CD14-positive monocyte (primary cell): ENCODE measurements at regions not wholly inside any gene's neighbourhood (a gene's known extent, or its start where the extent isn't known, plus 50 kb on each side); places are given as distances from the start of the nearest gene placed in this dataset.

Experiments
- DNase-seq, 3 donors: peaks; one replicate each; pipeline ENCODE4 v3.0.0-alpha.2; 2011 to 2022
- H2AFZ ChIP-seq: 2 replicates; pipeline ENCODE4 v1.6.0; 2012; ENCODE audit warnings: mild to moderate bottlenecking, low read depth, low read length, inconsistent platforms; ENCODE audit not compliant: insufficient read depth, poor library complexity, severe bottlenecking
- H3K27ac ChIP-seq, 2 donors: 1 replicate in 1 of 2; 2 replicates in 1 of 2; pipeline ENCODE4 v1.5.1; 2012 to 2013; ENCODE audit warnings: low read length in 2 of 2, control low read depth in 1 of 2, inconsistent platforms in 1 of 2, low read depth in 1 of 2, mild to moderate bottlenecking in 1 of 2
- H3K27me3 ChIP-seq, 2 donors: one replicate each; pipeline versions ENCODE4 v1.6.0 to v1.6.1; 2011 to 2013; ENCODE audit warnings: low read length in 2 of 2; ENCODE audit not compliant: control insufficient read depth in 2 of 2, insufficient read depth in 2 of 2
- H3K36me3 ChIP-seq, 2 donors: replicated peaks in 1 of 2; 1 replicate in 1 of 2; 2 replicates in 1 of 2; pipeline versions ENCODE4 v1.5.1 to v1.6.1; 2012 to 2013; ENCODE audit warnings: low read length in 2 of 2, control low read depth in 1 of 2, inconsistent platforms in 1 of 2, mild to moderate bottlenecking in 1 of 2; ENCODE audit not compliant: insufficient read depth in 2 of 2, control insufficient read depth in 1 of 2
- H3K4me1 ChIP-seq, 2 donors: 1 replicate in 1 of 2; 2 replicates in 1 of 2; pipeline versions ENCODE4 v1.5.1 to v1.6.1; 2012 to 2013; ENCODE audit warnings: low read length in 2 of 2, control low read depth in 1 of 2, inconsistent platforms in 1 of 2, mild to moderate bottlenecking in 1 of 2, moderate library complexity in 1 of 2; ENCODE audit not compliant: insufficient read depth in 2 of 2, control insufficient read depth in 1 of 2
- H3K4me2 ChIP-seq: replicated peaks from 2 replicates; pipeline ENCODE3; 2012; ENCODE audit warnings: low read length, moderate library complexity, mild to moderate bottlenecking; ENCODE audit not compliant: poor library complexity, severe bottlenecking; ENCODE audit errors: extremely low read depth
- H3K4me3 ChIP-seq, 3 experiments: fragments of 200-600 bp in 1 of 3; sonication (generic) in 1 of 3; replicated peaks in 1 of 3; 1 replicate in 2 of 3; 2 replicates in 1 of 3; pipeline ENCODE4 v1.5.1; 2011 to 2013; ENCODE audit warnings: low read length in 3 of 3, mild to moderate bottlenecking in 3 of 3, control low read depth in 2 of 3, low read depth in 2 of 3, inconsistent platforms in 1 of 3, moderate library complexity in 1 of 3
- H3K79me2 ChIP-seq: 2 replicates; pipeline ENCODE4 v1.6.0; 2012; ENCODE audit warnings: mild to moderate bottlenecking, control low read depth, inconsistent platforms, low read length, moderate library complexity; ENCODE audit not compliant: insufficient read depth
- H3K9ac ChIP-seq: 2 replicates; pipeline ENCODE4 v1.6.0; 2017; ENCODE audit warnings: low read length, mild to moderate bottlenecking; ENCODE audit not compliant: insufficient read depth, poor library complexity, severe bottlenecking
- H3K9me3 ChIP-seq, 2 donors: replicated peaks in 1 of 2; 1 replicate in 1 of 2; 2 replicates in 1 of 2; pipeline versions ENCODE4 v1.5.1 to v1.6.1; 2012 to 2013; ENCODE audit warnings: low read length in 2 of 2, control low read depth in 1 of 2; ENCODE audit not compliant: control insufficient read depth in 1 of 2, insufficient read depth in 1 of 2
- H4K20me1 ChIP-seq: 2 replicates; pipeline ENCODE4 v1.6.0; 2012; ENCODE audit warnings: mild to moderate bottlenecking, low read length, control low read depth, moderate library complexity; ENCODE audit not compliant: insufficient read depth
- H3K27ac Mint-ChIP-seq, 7 donors: one replicate each; pipeline ENCODE4 v1.8.0; 2020; ENCODE audit warnings: mild to moderate bottlenecking in 7 of 7, mixed read lengths in 7 of 7, moderate library complexity in 6 of 7, inconsistent platforms in 2 of 7
- H3K27me3 Mint-ChIP-seq, 3 donors: one replicate each; pipeline ENCODE4 v1.8.0; 2021 to 2022; ENCODE audit warnings: low read depth in 3 of 3, mild to moderate bottlenecking in 3 of 3, mixed read lengths in 3 of 3, moderate library complexity in 3 of 3, inconsistent platforms in 1 of 3
- H3K36me3 Mint-ChIP-seq, 2 donors: one replicate each; pipeline ENCODE4 v1.8.0; 2020; ENCODE audit warnings: mixed read lengths in 2 of 2, inconsistent platforms in 1 of 2, mild to moderate bottlenecking in 1 of 2
- H3K4me1 Mint-ChIP-seq: one replicate; pipeline ENCODE4 v1.8.0; 2020; ENCODE audit warnings: mild to moderate bottlenecking, mixed read lengths
- H3K4me3 Mint-ChIP-seq, 2 donors: one replicate each; pipeline ENCODE4 v1.8.0; 2020; ENCODE audit warnings: mild to moderate bottlenecking in 2 of 2, mixed read lengths in 2 of 2, moderate library complexity in 1 of 2
- H3K9me3 Mint-ChIP-seq, 7 donors: one replicate each; pipeline ENCODE4 v1.8.0; 2020 to 2022; ENCODE audit warnings: mixed read lengths in 7 of 7, mild to moderate bottlenecking in 6 of 7, moderate library complexity in 6 of 7, inconsistent platforms in 2 of 7
- WGBS: methylation state at CpG from one replicate; pipeline ENCODE4 v1.1.5; 2013; ENCODE audit warnings: missing lambda C conversion rate; ENCODE audit not compliant: insufficient coverage; 5-methylcytosine and 5-hydroxymethylcytosine counted together
- intact Hi-C, 2 donors: fragments of 100-400 bp; cut with micrococcal nuclease; formaldehyde crosslinking; loops; one replicate each; pipeline versions ENCODE4 v1.15.0 to v1.15.1; 2023
- TF ChIP-seq, protein P1 (sequence below): fragments of 200-600 bp; IDR thresholded peaks from one replicate; pipeline ENCODE4 v1.8.0; 2022; ENCODE audit warnings: antibody characterized with exemption, mild to moderate bottlenecking

DNA sequence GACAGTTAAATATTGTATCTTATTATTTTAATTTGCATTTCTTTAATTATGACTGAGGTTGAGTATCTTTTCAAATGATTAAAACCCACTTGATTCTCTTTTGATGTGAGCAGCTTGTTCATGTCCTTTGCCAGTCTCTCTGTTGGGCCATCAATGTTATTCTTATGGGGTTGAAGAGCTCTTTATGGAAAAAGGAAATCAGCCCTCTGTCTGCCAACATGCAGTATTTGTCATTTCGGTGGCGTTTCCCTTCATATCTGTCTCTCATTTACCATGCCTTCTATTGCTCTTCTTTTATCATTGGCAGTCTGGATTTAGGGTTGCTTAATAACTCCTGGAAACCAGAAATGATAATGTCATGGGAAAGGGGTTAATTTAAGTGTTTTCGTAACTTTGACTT lies 340.7 kb upstream of the DNAJC19 start:
- Mint-ChIP-seq H3K9me3 (no peaks in the 10 kb centered on the region), H3K27me3 (peaks cover 0 to 2% (median 2%) of the 10 kb centered on the region in 3 donors), H3K4me1 (no peaks in the 10 kb centered on the region), H3K4me3 (no peak overlapping the region), H3K36me3 (no peaks in the 10 kb centered on the region), H3K27ac (no peak overlapping the region)
- H3K27me3 ChIP-seq = no peaks in the 10 kb centered on the region
- H3K9me3 ChIP-seq = no peaks in the 10 kb centered on the region
- H3K36me3 ChIP-seq = no peaks in the 10 kb centered on the region
- H3K79me2 ChIP-seq = no peaks in the 10 kb centered on the region
- no peaks in the 10 kb centered on the region for H3K4me1 ChIP-seq
- no peak overlapping the region for H3K4me3 ChIP-seq
- no peak for DNase-seq
- H3K27ac ChIP-seq = no peak overlapping the region
- intact Hi-C loops = no loop called here
- no peak overlapping the region for H2AFZ ChIP-seq
- no peak overlapping the region for H3K9ac ChIP-seq
- no peak overlapping the region for H3K4me2 ChIP-seq
- H4K20me1 ChIP-seq = no peaks in the 10 kb centered on the region
- TF ChIP-seq, protein P1, sequence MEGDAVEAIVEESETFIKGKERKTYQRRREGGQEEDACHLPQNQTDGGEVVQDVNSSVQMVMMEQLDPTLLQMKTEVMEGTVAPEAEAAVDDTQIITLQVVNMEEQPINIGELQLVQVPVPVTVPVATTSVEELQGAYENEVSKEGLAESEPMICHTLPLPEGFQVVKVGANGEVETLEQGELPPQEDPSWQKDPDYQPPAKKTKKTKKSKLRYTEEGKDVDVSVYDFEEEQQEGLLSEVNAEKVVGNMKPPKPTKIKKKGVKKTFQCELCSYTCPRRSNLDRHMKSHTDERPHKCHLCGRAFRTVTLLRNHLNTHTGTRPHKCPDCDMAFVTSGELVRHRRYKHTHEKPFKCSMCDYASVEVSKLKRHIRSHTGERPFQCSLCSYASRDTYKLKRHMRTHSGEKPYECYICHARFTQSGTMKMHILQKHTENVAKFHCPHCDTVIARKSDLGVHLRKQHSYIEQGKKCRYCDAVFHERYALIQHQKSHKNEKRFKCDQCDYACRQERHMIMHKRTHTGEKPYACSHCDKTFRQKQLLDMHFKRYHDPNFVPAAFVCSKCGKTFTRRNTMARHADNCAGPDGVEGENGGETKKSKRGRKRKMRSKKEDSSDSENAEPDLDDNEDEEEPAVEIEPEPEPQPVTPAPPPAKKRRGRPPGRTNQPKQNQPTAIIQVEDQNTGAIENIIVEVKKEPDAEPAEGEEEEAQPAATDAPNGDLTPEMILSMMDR = no peak
- no CpG with 5 or more reads among the region's 3 CpGs for WGBS

DNA sequence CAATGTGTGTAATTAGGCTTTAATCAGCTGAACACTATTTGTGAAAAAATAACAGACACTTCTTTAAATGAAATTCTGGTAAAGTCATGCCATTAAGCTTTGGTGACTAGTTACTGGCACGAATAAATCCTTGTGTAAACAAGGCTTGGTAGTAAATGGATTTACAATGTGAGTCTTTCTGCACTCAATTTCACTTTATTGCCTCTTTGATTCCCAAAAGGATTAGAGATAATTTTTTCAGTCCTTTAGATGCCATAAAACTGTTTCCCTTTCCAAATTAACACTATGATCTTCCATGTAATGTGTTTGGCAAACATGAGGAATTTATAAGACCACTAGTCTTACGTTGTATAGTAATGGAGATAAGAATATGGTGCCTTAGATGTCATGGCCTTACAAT lies 339.5 kb upstream of the DNAJC19 start:
- no peaks in the 10 kb centered on the region for H3K79me2 ChIP-seq
- H3K9me3 ChIP-seq = no peaks in the 10 kb centered on the region
- no peak overlapping the region for H2AFZ ChIP-seq
- Mint-ChIP-seq H3K27me3 (peaks cover 0 to 2% (median 2%) of the 10 kb centered on the region in 3 donors), H3K27ac (no peak overlapping the region), H3K9me3 (no peaks in the 10 kb centered on the region), H3K36me3 (no peaks in the 10 kb centered on the region), H3K4me1 (no peaks in the 10 kb centered on the region), H3K4me3 (no peak overlapping the region)
- no peak overlapping the region for H3K9ac ChIP-seq
- H3K4me2 ChIP-seq = no peak overlapping the region
- no peaks in the 10 kb centered on the region for H4K20me1 ChIP-seq
- TF ChIP-seq, protein P1 = no peak
- no peaks in the 10 kb centered on the region for H3K27me3 ChIP-seq
- H3K36me3 ChIP-seq = no peaks in the 10 kb centered on the region
- no peak for DNase-seq
- H3K27ac ChIP-seq = no peak overlapping the region
- H3K4me3 ChIP-seq = no peak overlapping the region
- WGBS = 71% methylated on average over 1 of the region's 2 CpGs
- intact Hi-C loops = no loop called here
- H3K4me1 ChIP-seq = no peaks in the 10 kb centered on the region
